ENCODE measurements at regions not wholly inside any gene's neighbourhood (a gene's known extent, or its start where the extent isn't known, plus 50 kb on each side); places are given as distances from the start of the nearest gene placed in this dataset.
"Not testable (repeated sequence)": the region's sequence is repeated elsewhere in the genome, so short reads cannot be mapped to it uniquely, and the experiment has no call there.

- peaks cover 16% of the 10 kb centered on the region for H3K9me3 Mint-ChIP-seq
- H3K4me1 Mint-ChIP-seq (ENCODE audit: low read depth) = peaks cover 1% of the 10 kb centered on the region
- H3K4me3 Mint-ChIP-seq = no peak overlapping the region
- no peak overlapping the region for H3K27ac Mint-ChIP-seq
- H3K36me3 Mint-ChIP-seq (ENCODE audit: low read depth) = no peaks in the 10 kb centered on the region
- peaks cover 2% of the 10 kb centered on the region for H3K27me3 Mint-ChIP-seq (ENCODE audit: low read depth)
- DNase-seq (ENCODE audit: low spot score) = peak; percentile 14
Measured at GRCh38 chr2:238513346-238513745, 86.6 kb downstream of the ASB1 start.

- not testable (repeated sequence) for H3K4me3 Mint-ChIP-seq; H3K27ac Mint-ChIP-seq; DNase-seq (ENCODE audit: low spot score); H3K4me1 Mint-ChIP-seq (ENCODE audit: low read depth); H3K36me3 Mint-ChIP-seq (ENCODE audit: low read depth); H3K27me3 Mint-ChIP-seq (ENCODE audit: low read depth)
- peaks cover 16% of the 10 kb centered on the region for H3K9me3 Mint-ChIP-seq
Measured at GRCh38 chr2:238514024-238514423, 87.3 kb downstream of the ASB1 start.

GRCh38 chr2:238515377-238515776 is 88.7 kb downstream of the ASB1 start:
- Mint-ChIP-seq H3K9me3 (peaks cover 16% of the 10 kb centered on the region), H3K4me1 (ENCODE audit: low read depth) (peaks cover 1% of the 10 kb centered on the region), H3K4me3 (no peak overlapping the region), H3K36me3 (ENCODE audit: low read depth) (no peaks in the 10 kb centered on the region), H3K27me3 (ENCODE audit: low read depth) (peaks cover 2% of the 10 kb centered on the region), H3K27ac (no peak overlapping the region)
- no peak for DNase-seq (ENCODE audit: low spot score)

GRCh38 chr2:238517209-238517608 is 90.5 kb downstream of the ASB1 start:
- peaks cover 2% of the 10 kb centered on the region for H3K27me3 Mint-ChIP-seq (ENCODE audit: low read depth)
- H3K27ac Mint-ChIP-seq = no peak overlapping the region
- no peaks in the 10 kb centered on the region for H3K36me3 Mint-ChIP-seq (ENCODE audit: low read depth)
- no peak for DNase-seq (ENCODE audit: low spot score)
- H3K4me1 Mint-ChIP-seq (ENCODE audit: low read depth) = peaks cover 1% of the 10 kb centered on the region
- peaks cover 16% of the 10 kb centered on the region for H3K9me3 Mint-ChIP-seq
- no peak overlapping the region for H3K4me3 Mint-ChIP-seq

GRCh38 chr2:238518172-238518820 is 91.6 kb downstream of the ASB1 start:
- Mint-ChIP-seq H3K4me1 (ENCODE audit: low read depth) (peaks cover 1% of the 10 kb centered on the region), H3K9me3 (peaks cover 16% of the 10 kb centered on the region), H3K27ac (no peak overlapping the region), H3K27me3 (ENCODE audit: low read depth) (peaks cover 2% of the 10 kb centered on the region), H3K4me3 (no peak overlapping the region), H3K36me3 (ENCODE audit: low read depth) (no peaks in the 10 kb centered on the region)
- DNase-seq (ENCODE audit: low spot score) = no peak

- DNase-seq (ENCODE audit: low spot score) = no peak
- Mint-ChIP-seq H3K4me1 (ENCODE audit: low read depth) (peaks cover 1% of the 10 kb centered on the region), H3K27me3 (ENCODE audit: low read depth) (peaks cover 2% of the 10 kb centered on the region), H3K9me3 (peaks cover 16% of the 10 kb centered on the region), H3K4me3 (no peak overlapping the region), H3K27ac (no peak overlapping the region), H3K36me3 (ENCODE audit: low read depth) (no peaks in the 10 kb centered on the region)
Measured at GRCh38 chr2:238518821-238519186, 92.1 kb downstream of the ASB1 start.

- no peak overlapping the region for H3K4me3 Mint-ChIP-seq
- peaks cover 1% of the 10 kb centered on the region for H3K4me1 Mint-ChIP-seq (ENCODE audit: low read depth)
- peaks cover 16% of the 10 kb centered on the region for H3K9me3 Mint-ChIP-seq
- H3K27me3 Mint-ChIP-seq (ENCODE audit: low read depth) = peaks cover 2% of the 10 kb centered on the region
- no peak overlapping the region for H3K27ac Mint-ChIP-seq
- no peaks in the 10 kb centered on the region for H3K36me3 Mint-ChIP-seq (ENCODE audit: low read depth)
- DNase-seq (ENCODE audit: low spot score) = no peak
Measured at GRCh38 chr2:238520359-238520886, 93.7 kb downstream of the ASB1 start.

- Mint-ChIP-seq H3K9me3 (peaks cover 14% of the 10 kb centered on the region), H3K36me3 (ENCODE audit: low read depth) (no peaks in the 10 kb centered on the region), H3K4me1 (ENCODE audit: low read depth) (peaks cover under 1% of the 10 kb centered on the region), H3K27me3 (ENCODE audit: low read depth) (peaks cover 4% of the 10 kb centered on the region), H3K27ac (no peak overlapping the region), H3K4me3 (no peak overlapping the region)
- DNase-seq (ENCODE audit: low spot score) = no peak
Measured at GRCh38 chr2:238521002-238521401, 94.3 kb downstream of the ASB1 start.

- Mint-ChIP-seq H3K4me1 (ENCODE audit: low read depth) (no peaks in the 10 kb centered on the region), H3K4me3 (no peak overlapping the region), H3K36me3 (ENCODE audit: low read depth) (no peaks in the 10 kb centered on the region), H3K27ac (no peak overlapping the region), H3K27me3 (ENCODE audit: low read depth) (peaks cover 2% of the 10 kb centered on the region), H3K9me3 (peaks cover 7% of the 10 kb centered on the region)
- no peak for DNase-seq (ENCODE audit: low spot score)
Measured at GRCh38 chr2:238521870-238522269, 95.1 kb downstream of the ASB1 start.

GRCh38 chr2:238523158-238524110 is 96.7 kb downstream of the ASB1 start:
- Mint-ChIP-seq H3K9me3 (no peaks in the 10 kb centered on the region), H3K4me3 (no peak overlapping the region), H3K36me3 (ENCODE audit: low read depth) (no peaks in the 10 kb centered on the region), H3K4me1 (ENCODE audit: low read depth) (no peaks in the 10 kb centered on the region), H3K27me3 (ENCODE audit: low read depth) (peaks cover 2% of the 10 kb centered on the region), H3K27ac (no peak overlapping the region)
- no peak for DNase-seq (ENCODE audit: low spot score)

- DNase-seq (ENCODE audit: low spot score) = no peak
- Mint-ChIP-seq H3K36me3 (ENCODE audit: low read depth) (no peaks in the 10 kb centered on the region), H3K27ac (no peak overlapping the region), H3K9me3 (no peaks in the 10 kb centered on the region), H3K4me1 (ENCODE audit: low read depth) (no peaks in the 10 kb centered on the region), H3K27me3 (ENCODE audit: low read depth) (peaks cover 2% of the 10 kb centered on the region), H3K4me3 (no peak overlapping the region)
Measured at GRCh38 chr2:238524426-238524983, 97.8 kb downstream of the ASB1 start.

GRCh38 chr2:238525990-238526389 is 99.3 kb downstream of the ASB1 start:
- Mint-ChIP-seq H3K4me3 (no peak overlapping the region), H3K4me1 (ENCODE audit: low read depth) (no peaks in the 10 kb centered on the region), H3K27ac (no peak overlapping the region), H3K27me3 (ENCODE audit: low read depth) (peaks cover 2% of the 10 kb centered on the region), H3K9me3 (peaks cover 7% of the 10 kb centered on the region), H3K36me3 (ENCODE audit: low read depth) (no peaks in the 10 kb centered on the region)
- no peak for DNase-seq (ENCODE audit: low spot score)

GRCh38 chr2:238527565-238527964 is 100.8 kb downstream of the ASB1 start:
- peaks cover 2% of the 10 kb centered on the region for H3K27me3 Mint-ChIP-seq (ENCODE audit: low read depth)
- DNase-seq (ENCODE audit: low spot score) = no peak
- no peaks in the 10 kb centered on the region for H3K4me1 Mint-ChIP-seq (ENCODE audit: low read depth)
- no peak overlapping the region for H3K27ac Mint-ChIP-seq
- H3K4me3 Mint-ChIP-seq = no peak overlapping the region
- peaks cover 22% of the 10 kb centered on the region for H3K9me3 Mint-ChIP-seq
- no peaks in the 10 kb centered on the region for H3K36me3 Mint-ChIP-seq (ENCODE audit: low read depth)
